AG10803 (cell line): ENCODE measurements at regions not wholly inside any gene's neighbourhood (a gene's known extent, or its start where the extent isn't known, plus 50 kb on each side); places are given as distances from the start of the nearest gene placed in this dataset.

Experiments
- DNase-seq: peaks from one replicate; pipeline ENCODE4 v3.0.0; 2010; ENCODE audit warnings: low read depth
- H3K4me3 ChIP-seq: 2 replicates; pipeline ENCODE4 v1.5.1; 2011; ENCODE audit warnings: mild to moderate bottlenecking, low read length, control low read depth
- TF ChIP-seq, protein P1 (sequence below): conservative IDR thresholded peaks from 2 replicates; pipeline ENCODE4 v1.5.1; 2011; ENCODE audit warnings: mild to moderate bottlenecking, low read length, control low read depth, inconsistent platforms

DNA sequence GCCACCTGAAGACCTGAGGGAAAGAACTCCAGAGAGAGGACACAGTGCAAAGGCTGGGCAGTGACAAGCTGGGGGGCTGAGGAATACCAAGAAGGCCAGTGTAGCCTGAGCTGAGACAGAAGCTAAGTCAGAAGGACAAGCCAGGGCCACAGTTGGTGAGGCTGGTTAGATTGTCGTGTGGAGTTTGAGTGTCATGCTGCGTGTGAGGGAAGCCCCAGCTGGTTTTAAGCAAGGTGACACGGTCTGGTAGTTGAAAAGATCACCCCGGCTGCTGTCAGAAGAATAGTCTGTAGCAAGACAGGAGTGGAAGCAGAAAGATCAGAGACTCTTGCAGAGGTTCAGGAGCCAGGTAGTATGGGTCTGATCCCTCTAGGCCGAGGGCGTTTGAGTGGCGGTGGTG lies 50.6 kb upstream of the RMDN2 start:
- TF ChIP-seq, protein P1, sequence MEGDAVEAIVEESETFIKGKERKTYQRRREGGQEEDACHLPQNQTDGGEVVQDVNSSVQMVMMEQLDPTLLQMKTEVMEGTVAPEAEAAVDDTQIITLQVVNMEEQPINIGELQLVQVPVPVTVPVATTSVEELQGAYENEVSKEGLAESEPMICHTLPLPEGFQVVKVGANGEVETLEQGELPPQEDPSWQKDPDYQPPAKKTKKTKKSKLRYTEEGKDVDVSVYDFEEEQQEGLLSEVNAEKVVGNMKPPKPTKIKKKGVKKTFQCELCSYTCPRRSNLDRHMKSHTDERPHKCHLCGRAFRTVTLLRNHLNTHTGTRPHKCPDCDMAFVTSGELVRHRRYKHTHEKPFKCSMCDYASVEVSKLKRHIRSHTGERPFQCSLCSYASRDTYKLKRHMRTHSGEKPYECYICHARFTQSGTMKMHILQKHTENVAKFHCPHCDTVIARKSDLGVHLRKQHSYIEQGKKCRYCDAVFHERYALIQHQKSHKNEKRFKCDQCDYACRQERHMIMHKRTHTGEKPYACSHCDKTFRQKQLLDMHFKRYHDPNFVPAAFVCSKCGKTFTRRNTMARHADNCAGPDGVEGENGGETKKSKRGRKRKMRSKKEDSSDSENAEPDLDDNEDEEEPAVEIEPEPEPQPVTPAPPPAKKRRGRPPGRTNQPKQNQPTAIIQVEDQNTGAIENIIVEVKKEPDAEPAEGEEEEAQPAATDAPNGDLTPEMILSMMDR, result no peak
- DNase-seq, result no peak
- H3K4me3 ChIP-seq, result no peak overlapping the region
